ENCODE measurements at regions not wholly inside any gene's neighbourhood (a gene's known extent, or its start where the extent isn't known, plus 50 kb on each side); places are given as distances from the start of the nearest gene placed in this dataset.
"Not testable (repeated sequence)": the region's sequence is repeated elsewhere in the genome, so short reads cannot be mapped to it uniquely, and the experiment has no call there.

DNA sequence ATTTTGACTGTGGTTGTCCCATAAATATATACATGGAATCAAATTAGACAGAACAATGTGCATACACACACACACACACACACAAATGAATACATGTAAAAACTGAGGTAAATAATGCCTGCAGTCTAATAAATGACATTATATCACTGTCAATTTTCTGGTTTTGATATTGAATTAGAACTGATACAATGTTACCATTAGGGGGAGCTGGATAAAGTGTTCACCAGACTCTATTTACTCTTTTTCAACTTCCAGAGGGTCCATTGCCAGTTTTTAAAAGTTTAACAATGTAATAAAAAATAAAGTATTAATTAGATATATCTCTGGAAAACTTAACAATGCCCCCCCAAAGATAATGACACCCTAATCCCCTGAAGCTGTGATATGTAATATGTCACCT lies 1666.8 kb upstream of the TMEFF2 start:
- ATAC-seq (ENCODE audit: low FRiP score) (no peak), DNase-seq (ENCODE audit: low spot score) (no peak)
- no peak for TF ChIP-seq CTCF (IDR thresholded peaks at IDR 0.05)

GRCh38 chr2:193847991-193848390 lies 1653.3 kb upstream of the TMEFF2 start:
- ATAC-seq (ENCODE audit: low FRiP score) (no peak), DNase-seq (ENCODE audit: low spot score) (no peak)
- TF ChIP-seq CTCF (IDR thresholded peaks at IDR 0.05) = no peak

GRCh38 chr2:193847130-193847529 lies 1652.4 kb upstream of the TMEFF2 start:
- ATAC-seq (ENCODE audit: low FRiP score) (no peak), DNase-seq (ENCODE audit: low spot score) (no peak)
- TF ChIP-seq CTCF (IDR thresholded peaks at IDR 0.05) = no peak

DNA sequence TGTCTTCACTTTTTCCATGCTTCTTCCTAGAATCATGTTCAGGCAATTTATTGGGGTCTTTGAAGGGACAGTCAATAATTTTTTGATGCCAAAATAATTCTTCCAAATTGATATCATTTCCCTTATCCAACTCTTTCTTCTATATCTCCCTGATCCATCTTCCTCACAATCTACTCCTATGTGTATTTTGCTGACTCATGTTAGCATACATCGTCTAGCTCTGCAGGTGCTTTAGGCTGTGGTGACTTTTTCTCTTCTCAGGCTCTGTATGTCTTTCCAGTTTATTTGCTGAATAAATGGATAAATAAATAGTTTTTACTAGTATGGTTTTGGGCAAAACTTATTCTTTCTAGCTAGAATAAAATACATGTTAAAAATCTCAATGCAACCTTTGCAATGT lies 1650.9 kb upstream of the TMEFF2 start:
- DNase-seq (ENCODE audit: low spot score) = no peak
- TF ChIP-seq CTCF (IDR thresholded peaks at IDR 0.05) = no peak
- ATAC-seq (ENCODE audit: low FRiP score) = no peak

DNA sequence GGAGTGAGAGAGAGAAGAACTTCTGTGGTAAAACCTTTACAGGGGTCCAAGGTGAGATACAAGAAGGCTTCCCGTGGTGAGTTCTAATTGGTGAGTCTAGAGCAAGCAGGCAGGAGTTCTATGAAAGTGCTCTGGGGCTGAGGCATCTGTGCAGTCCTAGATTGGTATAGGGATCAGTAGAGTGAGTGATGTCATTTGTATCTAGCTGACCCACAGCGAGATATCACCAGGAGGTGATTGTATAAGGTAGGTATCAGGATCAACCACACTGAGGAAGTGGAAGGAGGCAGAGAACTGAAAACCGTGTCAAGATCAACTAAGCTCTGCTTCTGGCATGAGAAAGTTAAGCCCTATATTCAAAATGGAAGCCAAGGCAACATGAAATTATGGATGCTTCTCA lies 1648.9 kb upstream of the TMEFF2 start:
- DNase-seq (ENCODE audit: low spot score) (no peak), ATAC-seq (ENCODE audit: low FRiP score) (no peak)
- no peak for TF ChIP-seq CTCF (IDR thresholded peaks at IDR 0.05)

DNA sequence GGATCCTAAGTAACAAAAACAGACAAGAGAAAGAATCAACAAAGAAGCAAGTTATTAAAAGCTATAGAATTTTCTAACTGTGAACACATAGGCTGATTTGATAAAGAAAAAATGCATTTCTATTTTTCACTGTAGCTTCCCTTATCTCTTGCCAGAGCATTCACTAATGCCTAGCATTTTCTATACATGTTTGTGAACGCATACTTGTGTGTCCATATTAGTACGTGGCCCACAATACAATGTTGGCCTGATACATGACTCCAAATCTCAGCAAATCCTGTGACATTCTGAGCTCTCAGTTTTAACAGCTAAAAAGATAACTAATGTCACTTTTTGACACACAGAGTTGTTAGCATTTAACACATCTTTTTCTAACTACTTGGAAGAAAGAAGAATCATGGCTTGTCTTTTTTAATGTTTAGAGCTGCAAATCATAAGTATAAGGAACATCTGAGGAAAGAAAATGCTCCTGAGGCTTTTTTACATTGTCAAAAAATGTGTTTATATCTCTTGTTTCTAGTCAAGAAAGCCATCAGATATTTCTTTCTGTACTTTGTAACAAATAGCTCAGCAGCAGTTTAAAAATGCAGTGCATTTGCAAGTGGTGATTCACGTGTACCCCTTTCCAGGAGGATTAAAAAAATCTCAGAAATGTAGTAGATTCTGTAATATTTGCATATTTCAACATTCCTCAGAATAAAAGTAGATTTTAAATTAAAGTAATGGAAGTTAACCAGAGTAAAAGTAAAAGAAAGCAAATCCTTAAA lies 1646.8 kb upstream of the TMEFF2 start:
- ATAC-seq (ENCODE audit: low FRiP score) (no peak), DNase-seq (ENCODE audit: low spot score) (no peak)
- TF ChIP-seq CTCF (IDR thresholded peaks at IDR 0.05) = no peak

DNA sequence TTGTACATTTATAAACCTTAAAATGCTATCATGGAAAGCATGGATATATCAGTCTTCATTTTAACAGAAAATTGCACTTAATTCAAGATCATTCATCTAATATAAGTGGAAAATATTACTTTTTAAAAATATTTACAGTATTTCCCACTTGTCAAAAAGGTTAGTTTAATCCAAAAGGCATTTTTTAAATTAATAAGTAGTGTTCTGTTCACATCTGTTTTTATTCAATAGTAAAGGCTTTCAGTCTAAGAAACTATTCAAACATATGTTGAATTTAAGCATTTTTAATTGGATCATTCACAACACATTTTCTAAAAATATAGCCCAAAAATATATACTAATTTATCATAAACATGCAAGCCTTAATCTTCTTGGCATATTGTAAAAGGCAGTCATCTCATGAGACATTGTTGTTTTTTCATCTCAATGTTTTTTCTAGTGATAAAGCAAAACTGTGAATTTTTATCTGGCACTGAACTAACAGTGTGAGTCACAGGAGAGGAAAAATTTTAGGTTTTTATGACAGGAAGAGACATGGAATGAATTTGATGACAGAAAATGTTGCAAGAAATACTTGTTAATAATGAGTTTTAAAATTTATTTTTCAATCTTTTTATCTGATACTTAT lies 1642.5 kb upstream of the TMEFF2 start:
- TF ChIP-seq CTCF (IDR thresholded peaks at IDR 0.05) = no peak
- no peak for DNase-seq (ENCODE audit: low spot score)
- ATAC-seq (ENCODE audit: low FRiP score) = no peak

DNA sequence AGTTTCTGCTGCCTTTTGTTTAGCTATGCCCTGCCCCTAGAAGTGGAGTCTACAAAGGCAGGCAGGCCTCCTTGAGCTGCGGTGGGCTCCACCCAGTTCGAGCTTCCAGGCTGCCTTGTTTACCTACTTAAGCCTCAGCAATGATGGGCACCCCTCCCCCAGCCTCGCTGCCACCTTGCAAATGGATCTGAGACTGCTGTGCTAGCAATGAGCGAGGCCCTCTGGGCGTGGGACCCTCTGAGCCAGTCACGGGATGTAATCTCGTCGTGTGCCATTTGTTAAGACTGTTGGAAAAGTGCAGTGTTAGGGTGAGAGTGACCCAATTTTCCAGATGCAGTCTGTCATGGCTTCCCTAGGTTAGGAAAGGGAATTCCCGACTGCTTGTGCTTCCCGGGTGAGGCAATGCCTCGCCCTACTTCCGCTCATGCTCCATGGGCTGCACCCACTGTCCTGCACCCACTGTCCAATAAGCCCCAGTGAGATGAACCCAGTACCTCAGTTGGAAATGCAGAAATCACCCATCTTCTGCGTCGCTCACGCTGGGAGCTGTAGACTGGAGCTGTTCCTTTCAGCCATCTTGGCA lies 1641.8 kb upstream of the TMEFF2 start:
- DNase-seq (ENCODE audit: low spot score); ATAC-seq (ENCODE audit: low FRiP score): not testable (repeated sequence)

DNA sequence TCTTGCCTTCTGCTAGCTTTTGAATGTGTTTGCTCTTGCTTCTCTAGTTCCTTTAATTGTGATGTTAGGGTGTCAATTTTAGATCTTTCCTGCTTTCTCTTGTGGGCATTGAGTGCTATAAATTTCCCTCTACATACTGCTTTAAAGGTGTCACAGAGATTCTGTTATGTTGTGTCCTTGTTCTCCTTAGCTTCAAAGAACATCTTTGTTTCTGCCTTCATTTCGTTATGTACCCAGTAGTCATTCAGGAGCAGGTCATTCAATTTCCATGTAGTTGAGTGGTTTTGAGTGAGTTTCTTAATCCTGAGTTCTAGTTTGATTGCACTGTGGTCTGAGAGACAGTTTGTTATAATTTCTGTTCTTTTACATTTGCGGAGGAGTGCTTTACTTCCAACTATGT lies 1639.2 kb upstream of the TMEFF2 start:
- ATAC-seq (ENCODE audit: low FRiP score); DNase-seq (ENCODE audit: low spot score): not testable (repeated sequence)

All from omental fat pad (tissue), 3 donors.